ENCODE measurements at regions not wholly inside any gene's neighbourhood (a gene's known extent, or its start where the extent isn't known, plus 50 kb on each side); places are given as distances from the start of the nearest gene placed in this dataset.
"Not testable (repeated sequence)": the region's sequence is repeated elsewhere in the genome, so short reads cannot be mapped to it uniquely, and the experiment has no call there.

- DNase-seq (ENCODE audit: low spot score): no peak
Observed at GRCh38 chr9:97179616-97180015, 127.8 kb upstream of the CCDC180 start.

GRCh38 chr9:97176206-97176605 lies 131.3 kb upstream of the CCDC180 start:
- no peak for DNase-seq (ENCODE audit: low spot score)

- not testable (repeated sequence) for DNase-seq (ENCODE audit: low spot score)
Observed at GRCh38 chr9:97168174-97168573, 129.2 kb upstream of the CTSV start.

- DNase-seq (ENCODE audit: low spot score): not testable (repeated sequence)
Observed at GRCh38 chr9:97166496-97167138, 127.7 kb upstream of the CTSV start.

- DNase-seq (ENCODE audit: low spot score): no peak
Observed at GRCh38 chr9:97160255-97160654, 121.3 kb upstream of the CTSV start.

- DNase-seq (ENCODE audit: low spot score): not testable (repeated sequence)
Observed at GRCh38 chr9:97158722-97159121, 119.8 kb upstream of the CTSV start.

- DNase-seq (ENCODE audit: low spot score): not testable (repeated sequence)
Observed at GRCh38 chr9:97155441-97155840, 116.5 kb upstream of the CTSV start.

- no peak for DNase-seq (ENCODE audit: low spot score)
Observed at GRCh38 chr9:97153967-97154366, 115.0 kb upstream of the CTSV start.

GRCh38 chr9:97153160-97153559 lies 114.2 kb upstream of the CTSV start:
- DNase-seq (ENCODE audit: low spot score): not testable (repeated sequence)

- DNase-seq (ENCODE audit: low spot score): not testable (repeated sequence)
Observed at GRCh38 chr9:97150471-97150870, 111.5 kb upstream of the CTSV start.

- not testable (repeated sequence) for DNase-seq (ENCODE audit: low spot score)
Observed at GRCh38 chr9:97148428-97148827, 109.5 kb upstream of the CTSV start.

- DNase-seq (ENCODE audit: low spot score): peak; percentile 57
Observed at GRCh38 chr9:97145680-97146079, 106.7 kb upstream of the CTSV start.

- no peak for DNase-seq (ENCODE audit: low spot score)
Observed at GRCh38 chr9:97140566-97140965, 101.6 kb upstream of the CTSV start.

- peak; percentile 1 for DNase-seq (ENCODE audit: low spot score)
Observed at GRCh38 chr9:97136421-97136820, 97.5 kb upstream of the CTSV start.

- not testable (repeated sequence) for DNase-seq (ENCODE audit: low spot score)
Observed at GRCh38 chr9:97133966-97134365, 95.0 kb upstream of the CTSV start.

- no peak for DNase-seq (ENCODE audit: low spot score)
Observed at GRCh38 chr9:97132865-97133264, 93.9 kb upstream of the CTSV start.

- not testable (repeated sequence) for DNase-seq (ENCODE audit: low spot score)
Observed at GRCh38 chr9:97130864-97131263, 91.9 kb upstream of the CTSV start.

- not testable (repeated sequence) for DNase-seq (ENCODE audit: low spot score)
Observed at GRCh38 chr9:97130387-97130786, 91.4 kb upstream of the CTSV start.

GRCh38 chr9:97128919-97129318 lies 90.0 kb upstream of the CTSV start:
- no peak for DNase-seq (ENCODE audit: low spot score)

GRCh38 chr9:97124256-97124655 lies 85.3 kb upstream of the CTSV start:
- no peak for DNase-seq (ENCODE audit: low spot score)

GRCh38 chr9:97110696-97111095 lies 71.8 kb upstream of the CTSV start:
- DNase-seq (ENCODE audit: low spot score): no peak

- DNase-seq (ENCODE audit: low spot score): peak; percentile 72
Observed at GRCh38 chr9:97109194-97109811, 70.4 kb upstream of the CTSV start.

- peak; percentile 72 for DNase-seq (ENCODE audit: low spot score)
Observed at GRCh38 chr9:97105220-97105619, 66.3 kb upstream of the CTSV start.

Data from kidney tubule cell (primary cell).